HG03139 (cell line): ENCODE measurements at regions not wholly inside any gene's neighbourhood (a gene's known extent, or its start where the extent isn't known, plus 50 kb on each side); places are given as distances from the start of the nearest gene placed in this dataset.

Experiments
- ATAC-seq: cut with Tn5 transposase; IDR thresholded peaks from one replicate; pipeline ENCODE4 v1.9.1; 2021; ENCODE audit not compliant: unreplicated experiment

GRCh38 chr3:124429129-124429815 is 301.0 kb upstream of the UMPS start:
- no peak for ATAC-seq

GRCh38 chr3:124431331-124431994 is 298.8 kb upstream of the UMPS start:
- ATAC-seq, result no peak

GRCh38 chr3:124434176-124434575 is 296.1 kb upstream of the UMPS start:
- ATAC-seq, result no peak

GRCh38 chr3:124435467-124435866 is 294.8 kb upstream of the UMPS start:
- no peak for ATAC-seq

- no peak for ATAC-seq
These were observed 291.4 kb upstream of the UMPS start for GRCh38 chr3:124438813-124439212.

- ATAC-seq, result no peak
These were observed 290.6 kb upstream of the UMPS start for GRCh38 chr3:124439603-124440002.

- ATAC-seq, result no peak
These were observed 288.5 kb upstream of the UMPS start for GRCh38 chr3:124441766-124442165.

- ATAC-seq, result no peak
These were observed 287.8 kb upstream of the UMPS start for GRCh38 chr3:124442463-124442862.

GRCh38 chr3:124443446-124443845 is 286.8 kb upstream of the UMPS start:
- ATAC-seq, result no peak

- no peak for ATAC-seq
These were observed 286.2 kb upstream of the UMPS start for GRCh38 chr3:124444075-124444474.

GRCh38 chr3:124444896-124445295 is 285.4 kb upstream of the UMPS start:
- no peak for ATAC-seq

- no peak for ATAC-seq
These were observed 282.4 kb upstream of the UMPS start for GRCh38 chr3:124447845-124448244.

GRCh38 chr3:124448954-124449353 is 281.3 kb upstream of the UMPS start:
- no peak for ATAC-seq

- no peak for ATAC-seq
These were observed 279.9 kb upstream of the UMPS start for GRCh38 chr3:124450366-124450765.

GRCh38 chr3:124451630-124452317 is 278.5 kb upstream of the UMPS start:
- ATAC-seq, result peak; percentile 62

- ATAC-seq, result no peak
These were observed 277.1 kb upstream of the UMPS start for GRCh38 chr3:124453189-124453588.

GRCh38 chr3:124455891-124456290 is 274.4 kb upstream of the UMPS start:
- ATAC-seq, result no peak

GRCh38 chr3:124456506-124456905 is 273.7 kb upstream of the UMPS start:
- ATAC-seq, result no peak

GRCh38 chr3:124459678-124460077 is 270.6 kb upstream of the UMPS start:
- no peak for ATAC-seq

GRCh38 chr3:124461126-124461525 is 269.1 kb upstream of the UMPS start:
- ATAC-seq, result no peak

- ATAC-seq, result no peak
These were observed 268.2 kb upstream of the UMPS start for GRCh38 chr3:124461838-124462632.
